Fibroblast of villous mesenchyme (primary cell): ENCODE measurements at regions not wholly inside any gene's neighbourhood (a gene's known extent, or its start where the extent isn't known, plus 50 kb on each side); places are given as distances from the start of the nearest gene placed in this dataset.
A peak's percentile ranks its signal among the peaks of the same experiment; 100 is the strongest.

Experiments used
- DNase-seq: peaks from one replicate; pipeline ENCODE4 v3.0.0-alpha.2; 2010; ENCODE audit warnings: low read depth
- H3K4me3 ChIP-seq: 2 replicates; pipeline ENCODE4 v1.5.1; 2011; ENCODE audit warnings: low read depth, mild to moderate bottlenecking, low read length
- CTCF ChIP-seq: IDR thresholded peaks from 2 replicates; pipeline ENCODE4 v1.5.1; 2012; ENCODE audit warnings: low read depth, mild to moderate bottlenecking, low read length; ENCODE audit not compliant: insufficient read depth

GRCh38 chr4:74628852-74629620 is 165.3 kb downstream of the BTC start:
- no peak overlapping the region for H3K4me3 ChIP-seq
- DNase-seq: peak; percentile 69
- TF ChIP-seq CTCF: no peak

GRCh38 chr4:74630551-74630950 is 163.8 kb downstream of the BTC start:
- TF ChIP-seq CTCF: no peak
- DNase-seq: no peak

DNA sequence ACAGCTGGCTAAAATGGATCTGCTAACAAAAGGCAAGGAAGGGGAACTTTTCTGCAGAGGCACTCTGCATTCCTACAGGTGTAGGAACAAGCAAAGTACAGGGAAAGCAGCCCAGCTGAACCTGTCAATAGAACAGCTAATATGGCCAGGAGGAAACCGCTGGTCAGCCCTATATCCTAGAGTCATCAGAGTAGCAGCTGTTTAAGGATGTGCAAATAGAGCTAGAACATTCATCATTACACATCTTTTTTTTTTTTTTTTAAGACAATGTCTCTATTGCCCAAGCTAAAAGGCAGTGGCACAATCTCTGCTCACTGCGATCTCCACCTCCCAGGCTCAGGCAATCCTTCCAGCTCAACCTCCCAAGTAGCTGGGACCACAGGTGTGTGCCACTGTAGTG is 163.0 kb downstream of the BTC start:
- no peak for TF ChIP-seq CTCF
- DNase-seq: peak; percentile 47
- no peak overlapping the region for H3K4me3 ChIP-seq

More at GRCh38 chr4:74630551-74630950, 163.8 kb downstream of the BTC start:
- no peak overlapping the region for H3K4me3 ChIP-seq

DNA sequence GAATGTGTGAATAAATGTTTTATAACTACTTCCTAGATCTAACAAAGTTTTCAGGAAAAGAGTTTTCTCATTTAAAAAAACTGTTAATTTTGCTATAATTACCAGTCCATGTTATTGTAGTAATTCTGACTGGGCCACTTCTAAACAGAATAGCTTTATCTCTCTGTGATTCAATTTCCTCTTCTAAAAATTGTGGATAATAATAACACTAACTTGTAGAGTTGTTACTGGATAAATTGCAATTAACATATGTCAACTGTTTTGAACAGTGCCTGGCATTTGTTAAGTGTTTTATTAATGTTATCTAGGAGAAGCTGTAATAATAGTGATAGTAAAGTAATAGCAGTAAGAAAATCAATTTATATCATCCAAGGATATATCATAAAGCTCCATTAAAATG is 162.3 kb downstream of the BTC start:
- no peak for TF ChIP-seq CTCF
- DNase-seq: no peak
- H3K4me3 ChIP-seq: no peak overlapping the region

GRCh38 chr4:74632634-74633033 is 161.7 kb downstream of the BTC start:
- TF ChIP-seq CTCF: no peak
- peak; percentile 99 for DNase-seq
- H3K4me3 ChIP-seq: no peak overlapping the region

GRCh38 chr4:74635074-74635473 is 159.2 kb downstream of the BTC start:
- no peak overlapping the region for H3K4me3 ChIP-seq
- DNase-seq: no peak
- TF ChIP-seq CTCF: no peak

- no peak overlapping the region for H3K4me3 ChIP-seq
- no peak for TF ChIP-seq CTCF
Observed at GRCh38 chr4:74635490-74636123, 158.7 kb downstream of the BTC start.

More at GRCh38 chr4:74635490-74636123, 158.7 kb downstream of the BTC start:
- DNase-seq: no peak
